ENCODE measurements at regions not wholly inside any gene's neighbourhood (a gene's known extent, or its start where the extent isn't known, plus 50 kb on each side); places are given as distances from the start of the nearest gene placed in this dataset.

- DNase-seq (ENCODE audit: low spot score), result no peak
- H3K9me3 ChIP-seq, result peaks cover 0 to 3% of the 10 kb centered on the region in 2 donors
- H3K4me1 ChIP-seq, result no peaks in the 10 kb centered on the region
- no peak overlapping the region for H3K4me3 ChIP-seq
- H3K27me3 ChIP-seq, result no peaks in the 10 kb centered on the region
- TF ChIP-seq CTCF (IDR thresholded peaks at IDR 0.05), result no peak
- H3K36me3 ChIP-seq, result no peaks in the 10 kb centered on the region
- no peak overlapping the region for H3K27ac ChIP-seq
These were observed 707.6 kb upstream of the MARCKS start for GRCh38 chr6:113149511-113149910.

DNA sequence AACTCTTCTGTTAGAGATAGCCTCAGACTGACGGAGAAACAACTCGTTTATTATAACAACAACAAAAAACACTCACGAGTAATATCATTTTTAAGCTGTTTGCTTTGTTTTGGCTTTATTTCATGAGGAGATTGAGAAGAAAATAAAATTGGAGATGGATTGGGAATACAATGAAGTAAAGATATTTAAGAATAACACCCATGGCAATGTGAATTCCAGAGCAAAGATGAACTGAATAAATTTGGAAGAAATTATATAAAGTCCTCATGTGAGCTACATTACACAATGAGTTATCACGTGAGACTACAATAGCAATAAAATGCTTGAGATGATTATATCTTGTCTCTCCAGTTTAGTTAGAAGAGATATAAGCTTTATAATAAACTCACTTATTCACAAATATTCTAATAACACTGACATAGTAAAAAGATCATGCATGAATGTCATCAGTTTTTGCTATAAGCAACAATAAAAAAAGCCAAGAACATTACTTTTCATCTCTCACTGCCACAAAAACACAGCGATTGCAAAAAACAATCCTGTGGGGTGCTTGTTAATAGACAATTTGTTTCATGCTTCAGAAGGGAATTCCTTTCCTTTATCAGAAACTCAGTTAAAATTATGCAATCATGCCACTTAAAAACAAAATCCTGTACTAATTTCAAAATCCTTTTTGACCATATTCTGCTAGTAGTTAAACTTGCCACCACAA is 696.7 kb upstream of the MARCKS start:
- Histone ChIP-seq H3K4me3 (no peak overlapping the region), H3K27me3 (no peaks in the 10 kb centered on the region), H3K9me3 (no peaks in the 10 kb centered on the region), H3K4me1 (no peaks in the 10 kb centered on the region), H3K27ac (no peak overlapping the region), H3K36me3 (no peaks in the 10 kb centered on the region)
- DNase-seq (ENCODE audit: low spot score), result no peak
- no peak for TF ChIP-seq CTCF (IDR thresholded peaks at IDR 0.05)

DNA sequence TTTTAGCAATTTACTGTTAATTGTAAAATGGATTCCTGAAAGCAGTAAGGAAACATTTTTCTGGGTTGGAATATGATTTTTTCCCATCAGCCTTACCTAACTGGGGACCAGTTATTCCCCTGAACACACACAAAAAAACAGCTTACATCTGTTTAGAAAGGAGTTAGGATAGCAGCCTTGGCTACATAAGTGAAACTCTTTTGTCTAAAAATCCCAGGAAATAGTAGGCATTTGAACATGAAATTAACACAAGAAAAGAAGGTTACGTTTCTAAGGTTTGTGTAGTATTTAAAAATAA is 696.2 kb upstream of the MARCKS start:
- H3K9me3 ChIP-seq, result no peaks in the 10 kb centered on the region
- no peak overlapping the region for H3K27ac ChIP-seq
- H3K36me3 ChIP-seq, result no peaks in the 10 kb centered on the region
- DNase-seq (ENCODE audit: low spot score), result no peak
- TF ChIP-seq CTCF (IDR thresholded peaks at IDR 0.05), result no peak
- no peaks in the 10 kb centered on the region for H3K4me1 ChIP-seq
- H3K4me3 ChIP-seq, result no peak overlapping the region
- no peaks in the 10 kb centered on the region for H3K27me3 ChIP-seq

GRCh38 chr6:113162739-113163138 is 694.4 kb upstream of the MARCKS start:
- Histone ChIP-seq H3K27me3 (no peaks in the 10 kb centered on the region), H3K36me3 (no peaks in the 10 kb centered on the region), H3K9me3 (no peaks in the 10 kb centered on the region), H3K4me1 (no peaks in the 10 kb centered on the region), H3K4me3 (no peak overlapping the region), H3K27ac (no peak overlapping the region)
- DNase-seq (ENCODE audit: low spot score), result no peak
- no peak for TF ChIP-seq CTCF (IDR thresholded peaks at IDR 0.05)

GRCh38 chr6:113168057-113168456 is 689.1 kb upstream of the MARCKS start:
- Histone ChIP-seq H3K27ac (no peak overlapping the region), H3K4me3 (no peak overlapping the region), H3K36me3 (no peaks in the 10 kb centered on the region), H3K9me3 (no peaks in the 10 kb centered on the region), H3K27me3 (no peaks in the 10 kb centered on the region), H3K4me1 (peaks cover 0 to 18% of the 10 kb centered on the region in 2 donors)
- no peak for DNase-seq (ENCODE audit: low spot score)
- TF ChIP-seq CTCF (IDR thresholded peaks at IDR 0.05), result no peak

DNA sequence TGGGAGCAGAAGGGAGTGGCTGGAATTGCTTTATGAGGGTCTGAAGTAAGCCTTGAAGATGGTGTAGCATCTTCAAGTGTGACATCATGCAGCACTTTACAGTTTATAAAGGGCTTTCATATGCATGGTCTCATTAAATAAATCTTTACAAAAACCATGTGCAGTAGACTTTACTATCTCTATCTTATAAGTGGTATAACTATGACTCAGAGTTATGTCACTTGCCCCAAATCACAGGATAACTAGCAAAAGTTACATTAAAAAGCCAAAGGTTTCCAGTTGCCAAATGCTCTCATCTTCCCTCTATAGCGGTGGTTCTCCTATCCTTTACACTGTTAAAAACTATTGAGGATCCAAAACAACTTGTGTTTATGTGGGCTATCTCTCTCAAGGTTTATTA is 687.7 kb upstream of the MARCKS start:
- H3K27ac ChIP-seq, result no peak overlapping the region
- TF ChIP-seq CTCF (IDR thresholded peaks at IDR 0.05), result no peak
- H3K4me3 ChIP-seq, result no peak overlapping the region
- peaks cover 0 to 18% of the 10 kb centered on the region in 2 donors for H3K4me1 ChIP-seq
- no peaks in the 10 kb centered on the region for H3K9me3 ChIP-seq
- DNase-seq (ENCODE audit: low spot score), result no peak
- H3K36me3 ChIP-seq, result no peaks in the 10 kb centered on the region
- H3K27me3 ChIP-seq, result no peaks in the 10 kb centered on the region
